ENCODE measurements at regions not wholly inside any gene's neighbourhood (a gene's known extent, or its start where the extent isn't known, plus 50 kb on each side); places are given as distances from the start of the nearest gene placed in this dataset.

- TF ChIP-seq EZH2 (IDR thresholded peaks at IDR 0.05; ENCODE audit: borderline replicate concordance), result no peak
- TF ChIP-seq CTCF (IDR thresholded peaks at IDR 0.05; ENCODE audit: poor library complexity), result no peak
- no peak for TF ChIP-seq EZH2phosphoT487 (IDR thresholded peaks at IDR 0.05; ENCODE audit: low read depth, severe bottlenecking, unreplicated experiment)
Measured at GRCh38 chr12:91542666-91543065, 360.0 kb upstream of the DCN start.

Data from hepatocyte (in vitro differentiated cells).